Ureter (tissue), 1 donor: ENCODE measurements at regions not wholly inside any gene's neighbourhood (a gene's known extent, or its start where the extent isn't known, plus 50 kb on each side); places are given as distances from the start of the nearest gene placed in this dataset.

Experiments
- DNase-seq: peaks from one replicate; pipeline ENCODE4 v3.0.0-alpha.2; 2020; ENCODE audit warnings: low spot score
- donor health status: DM: yes; HTN: yes; CAD: no.

DNA sequence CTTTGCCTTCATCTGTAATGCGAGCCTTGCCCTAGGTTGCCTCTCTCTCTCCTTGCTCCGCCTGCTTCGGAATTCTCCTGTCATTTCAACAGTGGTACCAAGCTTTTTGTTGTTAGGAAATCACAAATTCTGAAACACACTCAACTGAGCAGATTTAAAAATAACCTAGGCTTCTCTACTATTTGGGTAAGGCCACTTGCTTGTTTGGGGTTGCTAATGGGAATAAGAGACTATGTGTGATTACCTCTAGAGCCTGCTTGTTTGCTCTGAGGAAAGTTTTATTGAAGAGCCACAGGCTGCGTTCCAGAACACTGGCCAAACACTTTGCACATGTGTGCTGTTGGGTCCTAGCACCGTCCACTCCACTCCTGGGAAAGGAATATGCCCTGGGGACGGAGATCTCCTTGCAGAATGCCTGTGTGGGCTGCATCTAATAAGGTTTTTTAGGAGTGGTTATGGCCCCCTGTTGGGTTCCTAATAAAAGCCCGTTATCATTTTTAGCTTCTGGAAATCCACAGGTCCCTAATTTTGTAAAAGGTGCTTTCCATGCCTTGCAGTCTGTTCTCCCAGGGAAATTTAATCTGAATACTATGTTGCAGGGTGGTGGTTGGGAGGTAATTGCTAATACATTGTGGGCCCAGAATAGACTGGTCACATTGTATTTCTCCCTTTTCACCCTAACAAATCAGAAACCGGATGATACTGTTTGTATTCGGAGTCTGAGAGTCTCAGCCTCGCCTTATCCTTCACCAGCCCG, 68.7 kb upstream of the KLF6 start:
- no peak for DNase-seq

GRCh38 chr10:3853016-3853415, 68.0 kb upstream of the KLF6 start:
- no peak for DNase-seq

DNA sequence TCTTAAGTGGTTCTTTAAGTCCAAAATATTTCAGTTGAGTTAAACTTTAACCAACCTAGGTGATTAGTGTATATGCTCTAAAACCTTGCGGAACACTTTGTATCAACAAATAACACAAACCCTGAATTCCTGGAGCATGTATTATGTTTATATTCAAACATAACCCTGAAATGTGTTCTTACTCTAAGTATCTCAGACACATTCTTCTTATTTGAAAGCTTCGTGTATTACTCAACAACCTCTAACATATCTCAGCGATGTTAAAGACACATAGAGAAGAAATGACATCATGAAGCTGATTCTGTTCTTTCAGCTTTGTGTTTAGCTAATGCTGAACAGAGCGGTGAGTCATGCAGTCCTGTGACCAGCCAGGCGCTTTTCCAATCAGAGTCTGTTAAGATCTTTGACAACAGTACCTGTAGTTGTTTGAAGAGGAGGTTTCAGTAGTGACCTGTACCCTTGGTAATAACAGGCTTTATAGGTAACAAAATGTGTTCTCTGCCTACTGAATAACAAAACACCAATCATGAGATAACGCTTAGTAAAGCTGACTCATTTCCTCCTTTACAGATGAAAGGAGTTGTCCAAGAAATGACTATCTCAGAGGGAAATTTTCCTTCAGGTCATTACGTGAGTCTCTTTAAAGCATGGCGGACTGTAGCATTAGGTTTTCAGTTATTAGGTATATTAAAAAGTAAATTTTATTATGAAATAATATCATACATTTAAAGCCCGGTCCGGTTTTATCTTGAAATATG, 67.3 kb upstream of the KLF6 start:
- DNase-seq, result peak; percentile 82

- DNase-seq, result no peak
These were observed 66.3 kb upstream of the KLF6 start for GRCh38 chr10:3850999-3851937.

DNA sequence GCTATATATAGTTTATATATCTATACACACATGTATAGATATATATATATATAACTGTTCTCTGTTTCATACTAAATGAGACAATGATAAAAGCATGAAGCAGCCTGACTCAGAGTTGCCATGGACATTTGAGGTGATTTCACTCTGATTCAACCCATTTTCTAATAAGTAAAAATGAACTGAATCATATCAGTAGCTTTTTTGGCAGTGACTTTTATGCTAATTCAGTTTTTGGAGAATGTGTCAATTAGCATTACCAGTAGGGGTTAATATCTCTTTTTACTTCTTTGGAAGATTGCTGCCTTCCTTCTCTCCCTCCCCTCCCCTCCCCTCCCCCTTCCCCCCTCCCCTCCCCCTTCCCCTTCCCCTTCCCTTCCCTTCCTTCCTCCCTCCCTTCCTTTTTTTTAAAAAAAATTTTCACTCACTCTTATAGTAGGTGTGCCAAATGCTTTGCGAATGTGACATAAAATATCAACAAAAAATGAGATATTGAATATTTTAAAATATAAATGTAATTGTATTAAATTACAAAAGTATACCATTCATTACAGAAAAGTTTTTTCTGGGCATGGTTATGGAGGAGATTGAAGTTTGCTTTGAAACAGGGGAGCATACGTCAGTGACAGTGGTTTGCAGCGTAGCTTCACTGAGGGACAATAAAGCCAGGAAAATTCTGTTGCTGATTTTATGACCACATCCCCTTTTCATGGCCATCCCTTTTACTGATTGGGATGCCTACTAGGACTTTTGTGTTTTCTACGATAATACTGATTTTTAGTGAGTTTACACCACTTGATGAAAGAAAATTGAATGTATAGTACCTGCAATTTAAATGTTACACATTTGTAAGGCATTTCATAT, 64.0 kb upstream of the KLF6 start:
- DNase-seq, result no peak

DNA sequence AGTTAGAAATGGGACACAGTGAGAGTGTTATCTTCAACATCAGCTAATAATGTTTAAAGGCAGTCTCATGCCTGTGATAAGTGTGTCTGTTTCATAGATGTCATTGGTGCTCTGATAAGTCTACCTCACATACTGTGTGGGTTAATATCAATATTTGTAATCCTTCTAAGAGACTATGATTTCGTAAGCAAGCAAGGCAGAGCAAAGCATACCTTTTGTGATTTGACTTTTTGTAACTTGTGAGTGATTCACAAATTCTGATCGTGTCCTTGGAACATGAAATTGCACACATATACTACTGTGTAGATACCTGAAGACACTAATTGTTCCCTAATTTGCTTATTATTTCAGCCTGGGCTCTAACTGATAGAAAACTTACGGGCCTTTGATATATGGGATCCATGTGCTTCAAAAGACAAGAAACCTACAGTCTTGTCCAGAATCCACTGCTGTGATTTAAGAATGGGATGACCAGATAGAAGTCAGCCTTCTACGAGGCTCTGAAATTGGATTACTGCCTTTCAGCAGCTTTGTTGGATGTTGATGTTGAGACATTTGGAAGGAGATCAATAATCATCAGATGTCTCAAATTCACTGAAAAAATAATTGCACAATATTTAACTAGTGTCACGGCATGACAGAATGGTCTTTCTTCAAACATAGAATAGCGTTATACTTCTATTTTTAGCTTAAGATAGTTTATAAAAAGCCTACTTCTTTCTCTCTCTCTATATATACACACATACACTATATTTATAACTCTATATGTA, 63.2 kb upstream of the KLF6 start:
- no peak for DNase-seq

- DNase-seq, result no peak
These were observed 61.7 kb upstream of the KLF6 start for GRCh38 chr10:3846736-3847135.

GRCh38 chr10:3844491-3845025, 59.5 kb upstream of the KLF6 start:
- DNase-seq, result no peak

- no peak for DNase-seq
These were observed 53.7 kb upstream of the KLF6 start for GRCh38 chr10:3838460-3839437.

- DNase-seq, result no peak
These were observed 52.8 kb upstream of the KLF6 start for GRCh38 chr10:3837647-3838459.

DNA sequence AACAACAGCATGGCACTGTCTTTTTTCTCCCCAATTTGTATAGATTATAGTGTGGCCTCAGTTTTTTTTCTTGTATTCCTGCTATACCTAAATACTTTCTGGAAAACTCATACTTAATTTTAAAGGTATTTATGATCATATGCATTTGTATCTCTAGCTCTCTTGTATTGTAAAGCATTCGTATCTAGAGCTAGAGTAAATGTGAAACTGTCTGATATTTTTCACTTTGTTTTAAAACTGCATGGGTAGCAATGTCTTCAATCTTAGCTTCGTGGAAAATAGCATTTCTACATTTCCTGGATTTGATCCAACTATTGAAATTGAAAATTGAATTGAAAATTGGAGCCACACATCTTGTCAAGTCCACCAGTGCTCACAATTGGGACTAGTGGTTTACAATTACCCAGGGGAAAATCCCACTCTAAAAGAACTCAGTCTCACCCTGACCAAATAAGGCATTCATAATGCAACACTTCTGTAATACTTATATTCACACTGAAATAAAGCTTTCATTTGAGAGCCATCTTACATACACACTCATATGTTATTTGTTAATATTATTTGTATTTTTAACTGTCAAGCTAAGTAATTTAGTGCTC, 51.3 kb upstream of the KLF6 start:
- DNase-seq, result no peak

DNA sequence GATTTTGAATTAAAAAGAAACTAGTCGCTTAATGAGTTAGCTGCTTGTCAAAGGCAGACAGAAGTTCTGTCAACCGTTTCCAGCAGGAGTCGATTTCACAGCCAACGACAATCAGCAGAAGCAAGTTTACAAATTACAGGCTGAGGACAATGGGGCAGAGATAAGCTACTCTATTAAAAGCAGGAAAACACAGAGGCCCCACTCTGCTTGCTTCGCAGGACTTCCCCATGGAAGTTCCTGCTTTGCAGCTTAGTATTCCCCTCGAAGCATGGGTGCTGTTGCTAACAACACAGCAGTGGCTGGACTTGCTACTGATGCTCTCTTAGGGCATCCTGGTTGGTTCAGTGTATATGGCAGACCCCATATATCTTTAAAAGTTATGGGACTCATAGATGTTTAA, 50.8 kb upstream of the KLF6 start:
- no peak for DNase-seq

DNA sequence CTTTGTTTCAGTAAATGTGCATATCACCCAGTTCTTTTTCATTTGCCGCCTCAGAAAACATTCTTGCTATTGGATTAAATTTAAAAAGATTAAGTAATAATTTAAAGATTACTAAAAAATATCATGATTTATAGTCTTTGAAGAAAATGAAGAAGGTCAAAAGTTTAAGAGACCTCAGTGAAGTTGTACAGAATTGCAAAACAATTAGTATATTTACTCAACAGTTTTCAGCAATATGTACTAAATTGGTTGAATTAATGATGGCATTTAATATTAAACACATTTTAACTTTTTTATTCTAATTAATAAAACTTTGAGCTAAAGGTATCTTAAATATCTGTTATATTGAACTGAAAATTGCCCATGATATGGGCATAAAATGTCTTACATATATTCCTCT, 49.9 kb upstream of the KLF6 start:
- DNase-seq, result no peak
